ENCODE measurements at regions not wholly inside any gene's neighbourhood (a gene's known extent, or its start where the extent isn't known, plus 50 kb on each side); places are given as distances from the start of the nearest gene placed in this dataset.

DNA sequence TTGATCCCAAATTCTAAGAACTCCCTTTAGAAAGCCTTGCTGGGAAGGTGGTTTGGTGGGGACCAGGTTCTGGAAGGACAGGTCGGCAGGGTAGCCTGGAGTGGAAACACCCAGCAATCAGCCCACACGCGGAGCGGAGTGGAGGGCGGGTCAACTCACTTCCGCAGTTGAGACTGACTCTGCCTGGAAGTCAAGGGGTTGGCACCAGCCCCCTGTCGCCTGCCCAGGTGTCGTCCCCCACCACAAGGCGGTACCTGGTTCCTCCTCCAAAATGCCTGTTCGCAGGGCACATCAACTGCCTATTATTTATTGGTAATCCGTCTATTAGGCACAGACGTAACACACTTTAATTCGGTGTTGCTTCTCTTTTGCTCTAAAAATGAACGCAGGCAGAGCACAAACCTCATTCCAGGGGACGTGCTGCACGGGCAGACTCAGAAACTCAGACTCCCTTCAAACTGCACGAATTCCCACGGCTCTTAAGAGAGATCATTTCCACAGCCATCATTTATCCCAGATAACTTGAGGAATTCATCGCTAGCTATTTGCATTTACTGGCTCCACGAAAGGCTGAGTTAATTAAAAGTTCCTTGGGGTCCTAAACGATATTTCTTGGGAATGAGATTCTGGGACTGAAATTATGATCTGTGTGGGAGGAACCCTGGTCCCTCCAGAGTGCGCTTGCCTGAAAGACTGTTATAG lies 248.2 kb upstream of the PPP2R2D start:
- H3K9me3 ChIP-seq: no peaks in the 10 kb centered on the region
- H3K36me3 ChIP-seq: no peaks in the 10 kb centered on the region
- H3K4me1 ChIP-seq: no peaks in the 10 kb centered on the region
- H3K27me3 ChIP-seq (ENCODE audit: low read depth): peaks cover 32% of the 10 kb centered on the region
- H3K4me3 ChIP-seq: no peak overlapping the region
- H3K27ac ChIP-seq: no peak overlapping the region
- TF ChIP-seq, protein P1, sequence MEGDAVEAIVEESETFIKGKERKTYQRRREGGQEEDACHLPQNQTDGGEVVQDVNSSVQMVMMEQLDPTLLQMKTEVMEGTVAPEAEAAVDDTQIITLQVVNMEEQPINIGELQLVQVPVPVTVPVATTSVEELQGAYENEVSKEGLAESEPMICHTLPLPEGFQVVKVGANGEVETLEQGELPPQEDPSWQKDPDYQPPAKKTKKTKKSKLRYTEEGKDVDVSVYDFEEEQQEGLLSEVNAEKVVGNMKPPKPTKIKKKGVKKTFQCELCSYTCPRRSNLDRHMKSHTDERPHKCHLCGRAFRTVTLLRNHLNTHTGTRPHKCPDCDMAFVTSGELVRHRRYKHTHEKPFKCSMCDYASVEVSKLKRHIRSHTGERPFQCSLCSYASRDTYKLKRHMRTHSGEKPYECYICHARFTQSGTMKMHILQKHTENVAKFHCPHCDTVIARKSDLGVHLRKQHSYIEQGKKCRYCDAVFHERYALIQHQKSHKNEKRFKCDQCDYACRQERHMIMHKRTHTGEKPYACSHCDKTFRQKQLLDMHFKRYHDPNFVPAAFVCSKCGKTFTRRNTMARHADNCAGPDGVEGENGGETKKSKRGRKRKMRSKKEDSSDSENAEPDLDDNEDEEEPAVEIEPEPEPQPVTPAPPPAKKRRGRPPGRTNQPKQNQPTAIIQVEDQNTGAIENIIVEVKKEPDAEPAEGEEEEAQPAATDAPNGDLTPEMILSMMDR (IDR thresholded peaks at IDR 0.05): no peak
- DNase-seq: no peak
- ATAC-seq: no peak
- intact Hi-C loops (cut with DNase I): no loop called here

GRCh38 chr10:131653140-131653539 lies 247.7 kb upstream of the PPP2R2D start:
- Histone ChIP-seq H3K4me3 (no peak overlapping the region), H3K9me3 (no peaks in the 10 kb centered on the region), H3K27ac (no peak overlapping the region), H3K36me3 (no peaks in the 10 kb centered on the region), H3K27me3 (ENCODE audit: low read depth) (peaks cover 32% of the 10 kb centered on the region), H3K4me1 (no peaks in the 10 kb centered on the region)
- DNase-seq (no peak), ATAC-seq (no peak)
- TF ChIP-seq, protein P1 (IDR thresholded peaks at IDR 0.05): no peak
- intact Hi-C loops (cut with DNase I): no loop called here

- Histone ChIP-seq H3K36me3 (no peaks in the 10 kb centered on the region), H3K27ac (no peak overlapping the region), H3K4me3 (no peak overlapping the region), H3K4me1 (no peaks in the 10 kb centered on the region), H3K9me3 (no peaks in the 10 kb centered on the region), H3K27me3 (ENCODE audit: low read depth) (peaks cover 32% of the 10 kb centered on the region)
- DNase-seq (no peak), ATAC-seq (no peak)
- TF ChIP-seq, protein P1 (IDR thresholded peaks at IDR 0.05): no peak
- intact Hi-C loops (cut with DNase I): no loop called here
These were observed 247.0 kb upstream of the PPP2R2D start for GRCh38 chr10:131653554-131654470.

DNA sequence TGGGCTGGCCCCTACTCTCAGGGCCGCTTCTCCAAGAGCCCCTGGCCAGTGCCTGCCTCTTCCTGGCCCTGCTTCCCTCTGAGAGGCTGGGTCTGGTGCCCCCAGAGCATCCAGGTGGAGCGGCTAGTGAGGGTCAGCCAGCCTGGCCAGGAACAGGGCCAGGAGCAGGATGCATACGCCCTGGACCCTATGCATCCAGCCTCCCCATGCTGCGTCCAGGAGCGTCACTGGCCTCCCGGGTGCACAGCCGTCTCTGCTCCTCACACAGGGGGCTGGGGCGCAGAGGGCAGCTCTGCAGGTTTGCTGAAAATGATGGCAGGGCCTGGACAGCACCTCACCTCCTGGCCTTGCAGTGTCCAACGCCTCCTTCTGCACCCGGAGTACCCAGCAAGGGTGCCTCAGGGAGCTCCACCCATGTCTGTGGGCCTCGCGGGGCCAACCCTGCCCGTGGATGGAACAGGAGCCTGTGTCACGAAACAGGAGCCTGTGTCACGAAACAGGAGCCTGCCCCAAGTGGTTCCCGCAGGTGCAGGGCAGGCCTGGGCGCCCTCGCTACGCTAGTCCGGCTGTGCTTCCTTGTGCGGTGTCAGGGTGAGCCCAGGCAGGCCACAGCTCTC lies 246.2 kb upstream of the PPP2R2D start:
- TF ChIP-seq, protein P1 (IDR thresholded peaks at IDR 0.05): no peak
- ATAC-seq: peak in 1 of 2 donors; percentile 24
- intact Hi-C loops (cut with DNase I): no loop called here
- DNase-seq: no peak
- Histone ChIP-seq H3K27ac (no peak overlapping the region), H3K36me3 (no peaks in the 10 kb centered on the region), H3K4me1 (no peaks in the 10 kb centered on the region), H3K9me3 (no peaks in the 10 kb centered on the region), H3K4me3 (no peak overlapping the region), H3K27me3 (ENCODE audit: low read depth) (peaks cover 24% of the 10 kb centered on the region)

DNA sequence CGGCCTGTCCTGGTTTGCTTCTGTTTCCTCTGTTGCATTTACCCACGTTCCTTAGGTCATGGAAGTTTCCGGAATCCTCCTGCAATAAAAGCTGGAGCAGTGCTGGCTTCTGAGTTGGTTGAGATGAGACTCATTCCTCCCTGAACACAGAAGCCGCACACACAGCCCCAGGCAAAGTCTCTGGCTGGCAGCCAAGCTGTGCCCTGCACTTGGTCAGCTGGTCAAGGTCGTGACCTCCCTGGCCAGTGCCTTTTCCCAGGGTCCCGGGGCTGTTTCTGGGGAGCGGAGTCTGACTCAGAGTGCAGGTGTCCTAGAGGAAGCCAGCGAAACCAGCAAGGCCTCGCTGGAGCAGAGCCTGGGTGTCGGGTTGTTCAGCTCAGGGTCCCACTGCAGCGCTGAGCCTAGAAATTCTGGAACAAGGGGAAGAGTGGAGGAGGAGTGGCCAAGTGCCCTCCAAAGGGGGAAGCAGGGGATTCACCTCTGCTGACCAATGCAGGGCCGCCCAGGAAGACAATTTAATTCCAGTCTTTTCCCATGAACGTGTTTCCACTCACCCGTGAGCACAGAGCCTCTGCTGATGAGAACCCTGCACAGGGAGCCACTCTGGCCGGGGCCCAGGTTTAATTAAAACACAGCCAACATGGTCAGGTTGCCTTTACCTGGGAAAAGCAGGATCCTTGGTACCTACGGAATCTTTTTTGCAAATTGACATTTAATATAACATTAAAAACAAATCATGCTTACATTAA lies 245.5 kb upstream of the PPP2R2D start:
- H3K9me3 ChIP-seq: no peaks in the 10 kb centered on the region
- ATAC-seq (no peak), DNase-seq (no peak)
- H3K4me3 ChIP-seq: no peak overlapping the region
- H3K4me1 ChIP-seq: no peaks in the 10 kb centered on the region
- no peaks in the 10 kb centered on the region for H3K36me3 ChIP-seq
- intact Hi-C loops (cut with DNase I): no loop called here
- H3K27ac ChIP-seq: no peak overlapping the region
- TF ChIP-seq, protein P1 (IDR thresholded peaks at IDR 0.05): no peak
- H3K27me3 ChIP-seq (ENCODE audit: low read depth): peaks cover 23% of the 10 kb centered on the region
